NCI-H446 treated with DMSO at 0.1 percent for 48 hours (cell line): ENCODE measurements at regions not wholly inside any gene's neighbourhood (a gene's known extent, or its start where the extent isn't known, plus 50 kb on each side); places are given as distances from the start of the nearest gene placed in this dataset.
"Not testable (repeated sequence)": the region's sequence is repeated elsewhere in the genome, so short reads cannot be mapped to it uniquely, and the experiment has no call there.

Source experiments
- DNase-seq: peaks from one replicate; lab custom pipeline; 2025; lab: John Stamatoyannopoulos, UW

GRCh38 chr5:52605317-52606313 is 182.1 kb upstream of the ITGA1 start:
- no peak for DNase-seq

- DNase-seq: no peak
Measured at GRCh38 chr5:52607227-52607824, 180.4 kb upstream of the ITGA1 start.

- no peak for DNase-seq
Measured at GRCh38 chr5:52620315-52620714, 167.4 kb upstream of the ITGA1 start.

GRCh38 chr5:52623291-52623690 is 164.4 kb upstream of the ITGA1 start:
- DNase-seq: no peak

DNA sequence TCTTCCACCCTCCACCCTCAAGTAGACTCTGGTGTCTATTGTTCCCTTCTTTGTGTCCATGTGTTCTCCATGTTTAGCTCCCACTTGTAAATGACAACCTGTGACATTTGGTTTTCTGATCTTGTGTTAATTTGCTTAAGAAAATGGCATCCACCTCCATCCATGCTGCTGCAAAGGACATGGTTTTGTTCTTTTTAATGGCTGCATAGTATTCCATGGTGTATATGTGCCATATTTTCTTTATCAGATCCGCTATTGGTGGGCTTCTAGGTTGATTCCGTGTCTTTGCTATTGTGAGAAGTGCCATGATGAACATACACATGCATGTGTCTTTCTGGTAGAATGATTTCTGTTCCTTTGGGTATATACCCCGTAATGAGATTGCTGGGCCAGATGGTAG is 163.4 kb upstream of the ITGA1 start:
- DNase-seq: no peak

DNA sequence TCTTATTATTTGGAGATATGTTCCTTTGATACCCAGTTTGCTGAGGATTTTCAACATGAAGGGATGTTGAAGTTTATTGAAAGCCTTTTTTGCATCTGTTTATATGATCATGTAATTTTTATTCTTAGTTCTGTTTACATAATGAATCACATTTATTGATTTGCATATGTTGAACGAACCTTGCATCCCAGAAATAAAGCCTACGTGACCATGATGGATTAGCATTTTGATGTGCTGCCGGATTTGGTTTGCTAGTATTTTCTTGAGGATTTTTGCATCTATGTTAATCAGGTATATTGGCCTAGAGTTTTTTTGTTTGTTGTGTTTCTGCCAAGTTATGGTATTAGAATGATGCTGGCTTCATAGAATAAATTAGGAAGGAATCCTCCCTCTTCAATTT is 161.4 kb upstream of the ITGA1 start:
- no peak for DNase-seq

- no peak for DNase-seq
Measured at GRCh38 chr5:52627740-52628139, 160.0 kb upstream of the ITGA1 start.

GRCh38 chr5:52632281-52632680 is 155.4 kb upstream of the ITGA1 start:
- no peak for DNase-seq

DNA sequence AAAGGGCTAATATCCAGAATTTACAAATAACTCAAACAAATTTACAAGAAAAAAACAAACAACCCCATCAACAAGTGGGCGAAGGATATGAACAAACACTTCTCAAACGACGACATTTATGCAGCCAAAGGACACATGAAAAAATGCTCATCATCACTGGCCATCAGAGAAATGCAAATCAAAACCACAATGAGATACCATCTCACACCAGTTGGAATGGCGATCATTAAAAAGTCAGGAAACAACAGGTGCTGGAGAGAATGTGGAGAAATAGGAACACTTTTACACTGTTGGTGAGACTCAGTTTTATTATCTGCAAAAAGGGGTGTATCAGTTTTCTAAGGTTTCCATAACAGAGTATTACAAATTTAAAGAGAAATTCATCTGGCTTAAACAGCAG is 153.5 kb upstream of the ITGA1 start:
- not testable (repeated sequence) for DNase-seq

- DNase-seq: no peak
Measured at GRCh38 chr5:52638732-52639131, 149.0 kb upstream of the ITGA1 start.

DNA sequence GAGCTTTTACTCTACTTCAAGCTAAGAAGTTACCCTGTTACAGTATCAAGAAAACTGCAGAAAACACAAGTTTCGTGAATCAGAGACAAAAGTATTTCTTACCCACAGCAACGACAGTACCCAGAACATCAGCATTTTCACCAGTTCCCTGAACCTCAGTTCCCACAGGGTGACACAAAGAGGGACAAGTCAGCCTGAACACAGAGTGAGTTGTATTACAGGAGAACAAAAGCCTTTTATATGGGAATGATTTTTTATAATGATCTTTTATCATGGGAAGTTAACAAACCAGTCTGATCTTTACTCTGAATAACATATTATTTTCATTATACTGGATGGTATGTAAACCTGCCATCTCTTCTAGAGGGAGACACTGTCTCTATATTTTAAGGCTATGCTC is 139.0 kb upstream of the ITGA1 start:
- DNase-seq: no peak

DNA sequence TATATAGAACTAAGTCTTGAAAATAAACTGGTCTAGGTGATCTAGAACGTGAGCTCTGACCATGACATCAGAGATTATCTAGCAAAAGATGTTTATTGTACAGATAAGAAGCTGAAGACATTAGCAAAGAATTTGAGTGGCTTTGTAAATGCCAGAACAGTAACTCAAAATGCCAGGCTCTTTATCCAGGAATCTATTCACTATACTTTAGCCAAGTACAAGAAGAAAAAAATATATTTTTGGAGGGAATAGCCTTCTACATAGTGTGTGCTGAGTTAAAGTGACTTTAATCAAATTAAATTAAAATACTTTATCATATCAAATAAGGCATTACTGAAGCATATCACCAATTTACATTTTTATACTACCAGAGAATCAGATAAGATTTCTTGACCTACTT is 132.6 kb upstream of the ITGA1 start:
- DNase-seq: no peak

DNA sequence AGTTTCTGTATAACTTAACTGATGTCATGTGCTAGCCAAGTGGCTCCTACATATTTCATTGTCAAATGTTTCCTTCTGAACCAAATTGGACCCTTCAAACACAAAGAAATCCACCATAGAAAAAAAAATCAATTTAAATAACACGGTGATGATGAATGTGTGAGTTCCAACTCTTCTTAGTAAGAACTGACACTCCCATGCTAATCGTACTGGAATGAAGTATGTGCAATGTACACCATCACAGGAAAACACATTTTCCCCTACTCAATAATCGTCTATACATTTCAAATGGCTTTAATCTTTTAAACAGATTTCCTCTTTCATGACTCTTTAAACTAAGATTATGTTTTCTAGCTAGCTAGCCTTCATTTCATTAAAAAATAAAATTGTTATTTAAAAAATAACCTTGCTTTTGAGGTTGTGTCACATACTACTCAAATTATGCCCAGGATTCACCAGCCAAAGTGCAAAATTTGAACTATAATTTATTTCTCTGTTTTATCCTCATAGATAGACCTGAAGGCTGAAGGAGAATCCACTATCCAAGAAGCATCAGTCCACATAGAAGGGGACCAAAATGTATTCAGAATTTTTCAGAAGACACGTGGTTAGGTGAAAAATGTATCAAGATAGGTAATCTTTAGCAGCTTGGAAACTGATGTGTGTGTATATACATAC is 131.0 kb upstream of the ITGA1 start:
- DNase-seq: no peak

GRCh38 chr5:52657247-52657645 is 130.5 kb upstream of the ITGA1 start:
- DNase-seq: peak; percentile 11

- DNase-seq: no peak
Measured at GRCh38 chr5:52658246-52658645, 129.5 kb upstream of the ITGA1 start.

GRCh38 chr5:52660621-52661020 is 127.1 kb upstream of the ITGA1 start:
- no peak for DNase-seq

GRCh38 chr5:52661903-52662595 is 125.7 kb upstream of the ITGA1 start:
- no peak for DNase-seq

GRCh38 chr5:52665559-52665958 is 122.2 kb upstream of the ITGA1 start:
- DNase-seq: no peak

DNA sequence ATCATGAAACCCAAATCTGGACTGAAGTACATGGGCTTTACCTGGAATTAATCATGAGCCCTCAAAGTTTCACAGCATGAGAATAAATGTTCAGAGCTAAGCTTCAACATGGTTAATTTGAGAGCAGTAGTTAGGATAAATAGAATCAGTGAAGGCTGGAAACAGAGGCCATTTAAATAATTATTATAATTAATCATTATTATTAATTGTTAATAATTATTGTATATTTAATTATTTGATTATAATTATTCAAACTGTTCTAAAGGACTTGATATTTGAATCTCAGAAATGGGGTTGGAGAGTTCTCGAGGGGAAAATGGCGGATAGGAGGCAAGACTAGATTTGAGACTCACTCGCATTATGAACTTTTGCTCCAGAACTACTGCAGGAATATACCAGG is 119.6 kb upstream of the ITGA1 start:
- no peak for DNase-seq

- no peak for DNase-seq
Measured at GRCh38 chr5:52668544-52669185, 119.1 kb upstream of the ITGA1 start.

GRCh38 chr5:52672459-52672858 is 115.3 kb upstream of the ITGA1 start:
- DNase-seq: no peak

GRCh38 chr5:52673495-52673894 is 114.2 kb upstream of the ITGA1 start:
- no peak for DNase-seq
